ENCODE measurements at regions not wholly inside any gene's neighbourhood (a gene's known extent, or its start where the extent isn't known, plus 50 kb on each side); places are given as distances from the start of the nearest gene placed in this dataset.
A peak's percentile ranks its signal among the peaks of the same experiment; 100 is the strongest.

DNA sequence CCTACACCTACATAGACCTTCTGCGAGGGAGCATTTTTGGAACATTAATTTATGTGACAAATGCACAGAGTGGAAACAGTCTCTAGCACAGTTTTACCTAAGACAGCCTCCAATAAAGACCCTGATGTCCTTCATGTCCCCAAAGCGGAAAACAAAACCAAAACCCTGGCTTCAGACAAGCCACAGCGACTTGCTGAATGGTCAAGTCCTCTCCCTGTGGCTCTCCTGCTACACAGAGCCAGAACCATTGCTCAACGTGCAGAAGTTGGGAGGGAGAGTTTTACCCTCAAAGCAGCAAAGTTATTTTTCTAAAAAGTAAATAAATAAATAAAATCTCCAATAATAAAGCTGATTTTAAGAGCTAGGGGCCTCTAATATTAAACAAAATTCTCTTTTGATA is 135.0 kb upstream of the TMEM132C start:
- no peaks in the 10 kb centered on the region for H3K36me3 ChIP-seq
- H3K9ac ChIP-seq = no peak overlapping the region
- no peak overlapping the region for H3K4me2 ChIP-seq
- no peak overlapping the region for H3K4me3 ChIP-seq
- H3K9me3 ChIP-seq = no peaks in the 10 kb centered on the region
- peaks cover 22% of the 10 kb centered on the region for H3K4me1 ChIP-seq
- no peak for TF ChIP-seq Cebpa-rat (IDR thresholded peaks at IDR 0.05)
- H3K27me3 ChIP-seq = no peaks in the 10 kb centered on the region
- no peak overlapping the region for H3K27ac ChIP-seq
- H4K20me1 ChIP-seq = no peaks in the 10 kb centered on the region

DNA sequence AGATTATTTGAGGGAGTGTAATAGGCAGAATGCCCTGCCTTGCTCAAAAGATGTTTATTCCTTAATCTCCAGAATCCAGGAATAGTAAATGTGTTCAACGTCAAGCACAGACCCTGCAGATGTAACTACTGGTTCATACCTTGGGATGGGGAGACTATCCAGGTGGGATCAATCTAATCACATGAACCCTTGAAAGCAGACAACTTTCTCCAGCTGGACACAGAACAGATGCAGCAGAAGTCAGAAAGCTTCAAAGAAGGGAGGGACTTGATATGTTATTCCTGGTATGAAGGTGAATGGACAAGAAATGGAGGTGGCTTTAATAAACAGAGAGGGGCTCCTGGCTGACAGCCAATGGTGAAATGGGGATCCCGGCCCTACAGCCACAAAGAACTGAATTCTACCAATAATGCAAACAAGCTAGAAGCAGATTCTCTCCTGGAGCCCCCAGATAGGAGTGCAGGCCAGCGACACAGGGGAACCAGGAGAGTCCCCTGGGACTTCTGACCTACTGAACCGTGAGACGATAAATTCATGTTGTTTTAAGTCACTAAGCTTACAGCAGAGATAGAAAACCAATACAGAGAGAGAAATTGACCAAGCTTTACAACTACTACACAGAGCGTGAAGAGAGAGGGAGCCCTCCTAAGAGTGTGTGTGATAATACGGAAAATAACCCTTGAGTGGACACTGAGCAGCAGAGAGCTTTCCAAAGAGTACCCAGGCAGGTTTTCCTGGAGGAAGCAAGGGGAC is 133.5 kb upstream of the TMEM132C start:
- Histone ChIP-seq H4K20me1 (no peaks in the 10 kb centered on the region), H3K4me2 (peak overlapping the region; percentile 44), H3K27ac (no peak overlapping the region), H3K9me3 (no peaks in the 10 kb centered on the region), H3K4me3 (no peak overlapping the region), H3K27me3 (no peaks in the 10 kb centered on the region), H3K36me3 (no peaks in the 10 kb centered on the region), H3K4me1 (peaks cover 37% of the 10 kb centered on the region), H3K9ac (no peak overlapping the region)
- no peak for TF ChIP-seq Cebpa-rat (IDR thresholded peaks at IDR 0.05)

DNA sequence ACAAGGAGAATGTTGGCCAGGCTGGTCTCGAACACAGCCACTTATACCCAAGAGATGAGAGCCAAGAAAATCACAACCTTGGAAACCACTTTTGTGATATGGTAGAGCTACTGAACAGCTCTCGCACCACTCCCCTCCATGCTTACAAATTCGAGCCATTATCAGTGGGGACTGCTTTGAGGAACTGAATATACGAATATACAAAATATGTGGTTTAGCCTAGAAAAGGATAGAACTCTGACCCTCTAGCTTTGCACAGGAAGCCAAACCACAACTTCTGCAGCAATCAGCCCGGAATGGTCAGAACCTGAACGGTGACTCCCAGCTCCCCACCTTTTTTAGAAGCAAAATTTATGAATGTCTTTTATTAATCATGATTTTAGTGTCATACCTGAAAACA is 129.8 kb upstream of the TMEM132C start:
- Histone ChIP-seq H3K36me3 (no peaks in the 10 kb centered on the region), H3K9me3 (no peaks in the 10 kb centered on the region), H3K27me3 (no peaks in the 10 kb centered on the region), H3K9ac (no peak overlapping the region), H3K4me2 (peak overlapping the region; percentile 29), H3K4me1 (peaks cover 38% of the 10 kb centered on the region), H4K20me1 (no peaks in the 10 kb centered on the region), H3K27ac (no peak overlapping the region), H3K4me3 (no peak overlapping the region)
- TF ChIP-seq Cebpa-rat (IDR thresholded peaks at IDR 0.05) = no peak

DNA sequence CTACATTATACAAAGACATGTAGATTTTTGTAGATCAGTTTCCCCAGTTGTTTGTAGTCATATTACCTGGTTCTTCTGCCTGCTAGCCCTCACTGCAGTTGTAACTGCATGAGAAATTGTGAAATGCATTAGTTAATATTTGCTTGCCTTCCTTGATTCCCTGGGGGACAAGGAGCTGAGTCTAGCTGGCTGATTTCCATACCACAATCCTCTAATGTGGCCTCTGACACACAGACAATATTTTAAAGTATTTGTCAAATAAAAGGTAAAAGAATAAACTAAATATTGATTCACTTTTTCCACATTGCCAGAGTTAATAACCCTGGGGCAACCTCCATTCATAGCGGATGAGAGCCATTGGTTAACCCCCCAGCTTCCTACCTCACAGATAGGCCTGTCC is 128.8 kb upstream of the TMEM132C start:
- Histone ChIP-seq H3K27ac (no peak overlapping the region), H3K4me3 (no peak overlapping the region), H4K20me1 (no peaks in the 10 kb centered on the region), H3K9ac (no peak overlapping the region), H3K27me3 (no peaks in the 10 kb centered on the region), H3K4me1 (peaks cover 30% of the 10 kb centered on the region), H3K9me3 (no peaks in the 10 kb centered on the region), H3K36me3 (no peaks in the 10 kb centered on the region), H3K4me2 (peak overlapping the region; percentile 29)
- TF ChIP-seq Cebpa-rat (IDR thresholded peaks at IDR 0.05) = no peak

DNA sequence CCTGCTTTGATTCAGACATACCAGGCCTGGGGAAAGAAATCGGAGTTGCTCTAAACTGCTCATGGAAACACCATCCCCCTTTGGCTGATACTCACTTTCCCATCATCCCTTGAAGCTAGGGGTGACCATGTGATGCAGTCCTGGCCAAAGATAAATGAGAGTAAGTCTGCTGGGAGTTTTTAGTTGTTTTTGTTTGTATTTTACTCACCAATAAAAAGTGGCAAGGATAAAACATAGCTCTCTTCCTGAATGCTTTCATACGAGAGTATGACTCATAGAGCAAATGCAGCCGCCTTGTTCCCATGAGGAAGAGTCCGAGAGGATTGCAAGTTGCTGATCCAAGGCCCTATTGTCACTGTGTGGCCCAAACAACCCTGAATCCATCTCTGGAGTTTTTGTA is 126.4 kb upstream of the TMEM132C start:
- H3K9me3 ChIP-seq = no peaks in the 10 kb centered on the region
- no peaks in the 10 kb centered on the region for H4K20me1 ChIP-seq
- H3K9ac ChIP-seq = no peak overlapping the region
- H3K27me3 ChIP-seq = no peaks in the 10 kb centered on the region
- H3K36me3 ChIP-seq = no peaks in the 10 kb centered on the region
- H3K4me1 ChIP-seq = peaks cover 20% of the 10 kb centered on the region
- TF ChIP-seq Cebpa-rat (IDR thresholded peaks at IDR 0.05) = no peak
- H3K4me2 ChIP-seq = no peak overlapping the region
- no peak overlapping the region for H3K4me3 ChIP-seq
- H3K27ac ChIP-seq = no peak overlapping the region

DNA sequence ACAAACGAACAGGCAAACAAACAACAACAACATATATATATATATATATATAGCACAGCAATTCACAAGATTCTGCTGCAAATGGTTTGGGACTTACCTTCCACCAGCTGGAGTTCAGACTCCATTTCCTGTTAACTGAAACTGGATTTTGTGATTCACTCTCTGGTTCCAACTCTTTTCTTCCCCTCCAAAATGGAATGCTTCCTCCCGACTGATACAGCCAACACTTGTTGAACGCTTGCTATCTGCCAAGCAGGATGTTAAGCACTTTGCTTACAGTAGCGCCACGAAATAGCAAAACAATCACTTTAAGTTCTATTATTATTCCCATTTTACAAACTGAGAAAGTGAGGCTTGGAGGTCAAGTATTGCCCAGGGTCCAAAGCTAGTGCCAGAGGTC is 116.0 kb upstream of the TMEM132C start:
- no peak overlapping the region for H3K4me2 ChIP-seq
- no peaks in the 10 kb centered on the region for H4K20me1 ChIP-seq
- no peaks in the 10 kb centered on the region for H3K27me3 ChIP-seq
- no peak for TF ChIP-seq Cebpa-rat (IDR thresholded peaks at IDR 0.05)
- H3K36me3 ChIP-seq = no peaks in the 10 kb centered on the region
- no peaks in the 10 kb centered on the region for H3K9me3 ChIP-seq
- no peak overlapping the region for H3K27ac ChIP-seq
- H3K9ac ChIP-seq = no peak overlapping the region
- no peak overlapping the region for H3K4me3 ChIP-seq
- no peaks in the 10 kb centered on the region for H3K4me1 ChIP-seq

DNA sequence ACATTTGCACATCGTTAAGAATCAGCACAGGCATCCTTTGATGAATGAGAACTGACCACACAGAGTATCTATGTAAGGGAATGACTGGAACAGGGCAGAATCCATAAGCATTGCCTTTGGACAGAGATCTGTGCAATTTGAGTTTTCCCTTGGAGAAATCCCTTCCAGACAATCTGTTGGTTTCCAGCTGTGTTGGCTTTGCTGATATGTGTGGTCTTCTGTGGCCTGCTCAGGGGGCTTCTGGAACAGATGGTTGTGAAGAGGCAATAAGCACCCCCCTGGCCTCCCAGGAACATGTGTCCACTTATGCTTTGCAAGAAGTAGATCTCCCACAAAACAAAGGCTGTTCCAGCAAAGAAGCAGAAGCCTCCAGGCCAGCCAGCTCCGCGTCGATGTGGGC is 111.4 kb upstream of the TMEM132C start:
- no peaks in the 10 kb centered on the region for H4K20me1 ChIP-seq
- H3K27ac ChIP-seq = no peak overlapping the region
- H3K36me3 ChIP-seq = no peaks in the 10 kb centered on the region
- no peak for TF ChIP-seq Cebpa-rat (IDR thresholded peaks at IDR 0.05)
- no peaks in the 10 kb centered on the region for H3K27me3 ChIP-seq
- H3K9me3 ChIP-seq = no peaks in the 10 kb centered on the region
- no peak overlapping the region for H3K4me2 ChIP-seq
- no peak overlapping the region for H3K9ac ChIP-seq
- no peak overlapping the region for H3K4me3 ChIP-seq
- H3K4me1 ChIP-seq = no peaks in the 10 kb centered on the region

DNA sequence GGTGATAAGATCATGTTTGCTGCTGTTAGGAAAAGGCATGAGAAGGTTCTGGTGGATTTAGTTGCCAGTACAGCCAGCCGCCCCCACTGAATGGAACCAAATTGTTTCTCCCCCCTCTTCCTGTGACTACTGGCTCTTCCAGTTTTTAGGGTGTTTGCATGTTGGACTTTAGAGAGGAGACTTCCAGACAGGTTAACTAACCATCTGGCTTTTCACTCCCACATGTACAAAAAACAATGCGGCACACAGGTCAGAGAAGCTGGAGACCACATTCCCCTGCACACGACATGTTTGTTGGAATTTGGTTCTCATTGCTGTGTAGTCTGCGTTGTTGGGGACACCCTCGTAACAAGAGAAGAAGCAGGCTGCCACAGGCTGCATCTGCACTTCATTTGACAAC is 103.9 kb upstream of the TMEM132C start:
- Histone ChIP-seq H3K4me3 (no peak overlapping the region), H3K9me3 (no peaks in the 10 kb centered on the region), H3K27me3 (no peaks in the 10 kb centered on the region), H3K27ac (no peak overlapping the region), H3K4me1 (peaks cover 6% of the 10 kb centered on the region; the same call in 1 of the 2 replicates), H3K4me2 (no peak overlapping the region), H3K36me3 (no peaks in the 10 kb centered on the region), H4K20me1 (no peaks in the 10 kb centered on the region), H3K9ac (no peak overlapping the region)
- no peak for TF ChIP-seq Cebpa-rat (IDR thresholded peaks at IDR 0.05)

DNA sequence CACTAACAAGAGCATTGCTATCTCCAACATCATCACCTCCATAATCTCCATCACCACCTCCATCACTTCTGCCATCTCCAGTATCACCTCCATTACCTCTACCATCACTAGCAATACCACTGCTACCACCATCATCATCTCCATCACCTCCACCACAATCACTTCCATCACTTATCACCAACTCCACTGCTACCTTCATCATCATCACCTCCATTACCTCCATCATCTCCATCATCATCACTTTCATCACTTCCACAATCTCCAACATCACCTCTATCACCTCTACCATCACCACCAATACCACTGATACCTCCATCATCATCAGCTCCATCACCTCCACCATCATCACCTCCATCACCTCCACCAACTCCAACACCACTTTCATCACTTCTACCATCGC is 102.4 kb upstream of the TMEM132C start:
- TF ChIP-seq Cebpa-rat (IDR thresholded peaks at IDR 0.05) = no peak
- Histone ChIP-seq H3K27me3 (no peaks in the 10 kb centered on the region), H3K9me3 (no peaks in the 10 kb centered on the region), H3K4me1 (peaks cover 6% of the 10 kb centered on the region; the same call in 1 of the 2 replicates), H3K36me3 (no peaks in the 10 kb centered on the region), H4K20me1 (no peaks in the 10 kb centered on the region), H3K27ac (no peak overlapping the region), H3K4me3 (no peak overlapping the region), H3K4me2 (no peak overlapping the region), H3K9ac (no peak overlapping the region)

DNA sequence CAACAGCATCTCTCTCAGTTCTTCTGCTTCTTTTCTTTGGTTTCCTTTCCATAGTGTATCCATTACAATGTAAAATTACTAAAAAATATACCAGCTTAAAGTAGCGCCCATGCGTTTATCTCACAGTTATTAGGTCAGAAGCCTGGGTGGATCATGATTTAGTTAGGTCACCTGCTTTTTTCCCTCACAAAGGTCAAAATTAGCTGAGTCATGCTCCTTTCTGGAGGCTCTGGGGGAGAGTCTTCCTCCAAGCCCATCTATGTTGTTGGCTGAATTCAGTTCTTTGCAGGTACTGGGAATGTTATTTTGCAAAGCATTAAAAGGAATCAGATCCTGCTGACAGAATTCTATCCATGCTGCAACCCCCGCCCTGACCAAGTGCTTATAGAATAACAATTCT is 101.6 kb upstream of the TMEM132C start:
- H3K9me3 ChIP-seq = no peaks in the 10 kb centered on the region

DNA sequence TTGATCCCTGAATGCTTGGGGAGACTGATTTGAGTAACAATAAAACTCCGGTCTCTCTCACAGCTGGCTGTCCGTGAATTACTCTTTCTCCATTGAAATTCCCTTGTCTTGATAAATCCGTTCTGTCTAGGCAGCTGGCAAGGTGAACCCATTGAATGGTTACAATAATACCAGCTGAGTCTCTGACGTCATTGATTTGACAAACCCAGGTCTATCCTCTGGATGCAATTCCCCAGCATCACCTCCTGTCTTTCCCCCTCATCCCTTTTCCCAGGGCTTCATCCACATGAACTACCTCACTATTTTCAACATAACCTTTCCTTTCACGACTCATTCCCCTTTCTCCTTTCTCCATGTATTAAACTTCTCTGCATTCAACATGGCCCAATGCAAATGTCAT is 98.7 kb upstream of the TMEM132C start:
- H4K20me1 ChIP-seq = no peaks in the 10 kb centered on the region

More for the DNA sequence above, 101.6 kb upstream of the TMEM132C start:
- H4K20me1 ChIP-seq = no peaks in the 10 kb centered on the region
- no peaks in the 10 kb centered on the region for H3K36me3 ChIP-seq
- no peak for TF ChIP-seq Cebpa-rat (IDR thresholded peaks at IDR 0.05)
- H3K4me3 ChIP-seq = no peak overlapping the region
- H3K4me1 ChIP-seq = peaks cover 6% of the 10 kb centered on the region; the same call in 1 of the 2 replicates
- H3K27me3 ChIP-seq = no peaks in the 10 kb centered on the region
- no peak overlapping the region for H3K9ac ChIP-seq
- H3K27ac ChIP-seq = no peak overlapping the region
- no peak overlapping the region for H3K4me2 ChIP-seq

More for the DNA sequence above, 98.7 kb upstream of the TMEM132C start:
- Histone ChIP-seq H3K4me2 (no peak overlapping the region), H3K4me1 (peaks cover 6% of the 10 kb centered on the region; the same call in 1 of the 2 replicates), H3K9me3 (no peaks in the 10 kb centered on the region), H3K9ac (no peak overlapping the region), H3K36me3 (no peaks in the 10 kb centered on the region), H3K27ac (no peak overlapping the region), H3K27me3 (no peaks in the 10 kb centered on the region), H3K4me3 (no peak overlapping the region)
- no peak for TF ChIP-seq Cebpa-rat (IDR thresholded peaks at IDR 0.05)
